Right hindlimb (tissue), 1 donor: ENCODE measurements at regions not wholly inside any gene's neighbourhood (a gene's known extent, or its start where the extent isn't known, plus 50 kb on each side); places are given as distances from the start of the nearest gene placed in this dataset.

Source experiments
- DNase-seq: peaks from one replicate; pipeline ENCODE4 v3.0.0-alpha.2; 2018

- DNase-seq: no peak
Measured at GRCh38 chr18:76252880-76253279, 242.2 kb downstream of the ZNF516 start.

GRCh38 chr18:76252139-76252538, 242.9 kb downstream of the ZNF516 start:
- no peak for DNase-seq

- DNase-seq: no peak
Measured at GRCh38 chr18:76251691-76252090, 243.4 kb downstream of the ZNF516 start.

GRCh38 chr18:76246590-76246989, 248.5 kb downstream of the ZNF516 start:
- peak; percentile 44 for DNase-seq

- peak; percentile 86 for DNase-seq
Measured at GRCh38 chr18:76234676-76235060, 260.4 kb downstream of the ZNF516 start.

GRCh38 chr18:76233876-76234675, 261.0 kb downstream of the ZNF516 start:
- no peak for DNase-seq

- no peak for DNase-seq
Measured at GRCh38 chr18:76233406-76233805, 261.6 kb downstream of the ZNF516 start.

- DNase-seq: no peak
Measured at GRCh38 chr18:76232779-76233178, 262.3 kb downstream of the ZNF516 start.

GRCh38 chr18:76232010-76232409, 263.0 kb downstream of the ZNF516 start:
- DNase-seq: no peak

- no peak for DNase-seq
Measured at GRCh38 chr18:76231402-76231801, 263.6 kb downstream of the ZNF516 start.

- peak; percentile 42 for DNase-seq
Measured at GRCh38 chr18:76230791-76231190, 264.3 kb downstream of the ZNF516 start.

GRCh38 chr18:76228716-76229115, 266.3 kb downstream of the ZNF516 start:
- no peak for DNase-seq

- no peak for DNase-seq
Measured at GRCh38 chr18:76227759-76228158, 267.3 kb downstream of the ZNF516 start.

GRCh38 chr18:76223403-76223802, 271.6 kb downstream of the ZNF516 start:
- no peak for DNase-seq

GRCh38 chr18:76219023-76219422, 276.0 kb downstream of the ZNF516 start:
- no peak for DNase-seq

- no peak for DNase-seq
Measured at GRCh38 chr18:76216096-76216495, 278.9 kb downstream of the ZNF516 start.

- no peak for DNase-seq
Measured at GRCh38 chr18:76213991-76214390, 281.1 kb downstream of the ZNF516 start.

- no peak for DNase-seq
Measured at GRCh38 chr18:76212960-76213359, 282.1 kb downstream of the ZNF516 start.

- no peak for DNase-seq
Measured at GRCh38 chr18:76209597-76209996, 285.4 kb downstream of the ZNF516 start.

- no peak for DNase-seq
Measured at GRCh38 chr18:76208678-76209306, 286.2 kb downstream of the ZNF516 start.

- no peak for DNase-seq
Measured at GRCh38 chr18:76205906-76206305, 289.1 kb downstream of the ZNF516 start.

- no peak for DNase-seq
Measured at GRCh38 chr18:76203552-76203951, 291.5 kb downstream of the ZNF516 start.

GRCh38 chr18:76202322-76202721, 292.7 kb downstream of the ZNF516 start:
- no peak for DNase-seq

GRCh38 chr18:76195601-76196000, 299.4 kb downstream of the ZNF516 start:
- peak; percentile 54 for DNase-seq

GRCh38 chr18:76188097-76188496, 306.9 kb downstream of the ZNF516 start:
- no peak for DNase-seq
